ENCODE measurements at regions not wholly inside any gene's neighbourhood (a gene's known extent, or its start where the extent isn't known, plus 50 kb on each side); places are given as distances from the start of the nearest gene placed in this dataset.

- no peaks in the 10 kb centered on the region for H3K36me3 ChIP-seq (replicated peaks in 1 of 2; ENCODE audit: control insufficient read depth in 1 of 2, insufficient read depth in 2 of 2, low read length in 2 of 2)
- H3K4me3 ChIP-seq (replicated peaks in 1 of 3; ENCODE audit: insufficient read depth in 1 of 3, low read depth in 2 of 3, low read length in 3 of 3), result no peak overlapping the region
- 0 out of 2 replicates have a peak overlapping the region, but pooled peaks have one; percentile 29 for H3K4me2 ChIP-seq (ENCODE audit: low read depth, low read length)
- CTCF ChIA-PET (ENCODE audit: low intra/inter-chr PET ratio, low total read pairs), result no interaction called here
- H3K27me3 ChIP-seq (ENCODE audit: control insufficient read depth in 1 of 2, insufficient read depth in 2 of 2, low read length in 2 of 2), result no peaks in the 10 kb centered on the region
- H3K27ac ChIP-seq (ENCODE audit: extremely low read length, insufficient read depth, low read length), result no peak overlapping the region
- intact Hi-C loops (cut with micrococcal nuclease; ENCODE audit: unreplicated experiment) (no loop called here), in situ Hi-C loops (cut with HindIII; ENCODE audit: extremely low pct_ligation_motif_present, low pct_unique_long_range_greater_than_20kb) (no loop called here)
- no peak overlapping the region for H3K9ac ChIP-seq (ENCODE audit: insufficient read depth, low read depth, low read length)
- H4K20me1 ChIP-seq (ENCODE audit: insufficient read depth, low read length), result no peaks in the 10 kb centered on the region
- peaks cover 18% of the 10 kb centered on the region; the same call in 1 of the 2 replicates for H3K4me1 ChIP-seq (ENCODE audit: insufficient read depth, low read length)
- BruUV-seq (replicated peaks), result no TSS peak
- 8% methylated on average over 1 of the region's 5 CpGs for WGBS (ENCODE audit: low lambda C conversion rate)
- ATAC-seq (peak; percentile 89), DNase-seq (ENCODE audit: low spot score) (peak; percentile 35), FAIRE-seq (no peak)
- no peak overlapping the region for H2AFZ ChIP-seq (ENCODE audit: low read length)
- H3K79me2 ChIP-seq (ENCODE audit: insufficient read depth, low read length), result no peaks in the 10 kb centered on the region
- POLR2A ChIA-PET, result no interaction called here
- H3K9me3 ChIP-seq (ENCODE audit: low read length), result no peaks in the 10 kb centered on the region
- 0 out of 2 replicates have a peak, but pooled peaks have one; percentile 13 for TF ChIP-seq BCL6 (CRISPR knock-in tag; IDR thresholded peaks at IDR 0.05)
- TF ChIP-seq HMG20A (CRISPR knock-in tag; IDR thresholded peaks at IDR 0.05; ENCODE audit: borderline replicate concordance), result peak; percentile 33; the same call in 1 of the 2 replicates
- TF ChIP-seq RORA (CRISPR knock-in tag; IDR thresholded peaks at IDR 0.05), result no peak
- no peak for TF ChIP-seq POLR2G (IDR thresholded peaks at IDR 0.05; ENCODE audit: low read depth, low read length)
- TF ChIP-seq HNF4A (CRISPR knock-in tag; IDR thresholded peaks at IDR 0.05), result peak; percentile 79
- no peak for TF ChIP-seq ZNF451 (CRISPR knock-in tag; IDR thresholded peaks at IDR 0.05)
- no peak for TF ChIP-seq IKZF4 (CRISPR knock-in tag; IDR thresholded peaks at IDR 0.05; ENCODE audit: borderline replicate concordance, low read depth, not compliant biosample characterization)
- TF ChIP-seq ZNF816 (CRISPR knock-in tag; IDR thresholded peaks at IDR 0.05; ENCODE audit: borderline replicate concordance), result no peak
- TF ChIP-seq ZNF556 (CRISPR knock-in tag; IDR thresholded peaks at IDR 0.05; ENCODE audit: borderline replicate concordance), result no peak
- no peak for TF ChIP-seq ZNF414 (CRISPR knock-in tag; IDR thresholded peaks at IDR 0.05)
- no peak for TF ChIP-seq FOXJ3 (CRISPR knock-in tag; IDR thresholded peaks at IDR 0.05; ENCODE audit: borderline replicate concordance)
- TF ChIP-seq ZNF547 (CRISPR knock-in tag; IDR thresholded peaks at IDR 0.05), result no peak
- TF ChIP-seq HNRNPH1 (optimal IDR thresholded peaks at IDR 0.05; ENCODE audit: low read depth, low read length), result no peak
- TF ChIP-seq TAF1 (CRISPR knock-in tag; IDR thresholded peaks at IDR 0.05), result no peak
- TF ChIP-seq ZNF572 (CRISPR knock-in tag; IDR thresholded peaks at IDR 0.05), result no peak
- no peak for TF ChIP-seq RNF219 (CRISPR knock-in tag; IDR thresholded peaks at IDR 0.05)
- TF ChIP-seq ZFYVE20 (CRISPR knock-in tag; IDR thresholded peaks at IDR 0.05; ENCODE audit: borderline replicate concordance, low read depth), result no peak
- no peak for TF ChIP-seq NAIF1 (CRISPR knock-in tag; IDR thresholded peaks at IDR 0.05; ENCODE audit: borderline replicate concordance)
- no peak for TF ChIP-seq HCFC1 (IDR thresholded peaks at IDR 0.05; ENCODE audit: low read depth, low read length)
- TF ChIP-seq PHF5A (CRISPR knock-in tag; IDR thresholded peaks at IDR 0.05; ENCODE audit: low read depth, unreplicated experiment), result no peak
- TF ChIP-seq NRL (CRISPR knock-in tag; IDR thresholded peaks at IDR 0.05; ENCODE audit: borderline replicate concordance), result no peak
- no peak for TF ChIP-seq ZFP1 (CRISPR knock-in tag; IDR thresholded peaks at IDR 0.05)
- peak; percentile 79 for TF ChIP-seq RARA (CRISPR knock-in tag; IDR thresholded peaks at IDR 0.05)
- no peak for TF ChIP-seq ZFP91 (CRISPR knock-in tag; IDR thresholded peaks at IDR 0.05; ENCODE audit: borderline replicate concordance)
Measured at GRCh38 chr6:105794239-105794638, 291.9 kb upstream of the PRDM1 start.
